Activated B cell treated with CpG ODN at 0.5 μM for 24 hours (primary cell): ENCODE measurements at regions not wholly inside any gene's neighbourhood (a gene's known extent, or its start where the extent isn't known, plus 50 kb on each side); places are given as distances from the start of the nearest gene placed in this dataset.

Experiments
- ATAC-seq: fragments of 200-7000 bp; cut with Tn5 transposase; one replicate; pipeline ENCODE4 v1.10.0; 2021; ENCODE audit warnings: low read depth, mild to moderate bottlenecking, moderate library complexity
- CTCF ChIA-PET: fragments of 350-600 bp; sonication (Branson Sonifier 250); formaldehyde crosslinking; loops from one replicate; lab custom pipeline; 2021; ENCODE audit warnings: antibody characterized with exemption; lab: Charles Lee
- POLR2A ChIA-PET: fragments of 350-600 bp; sonication (Branson Sonifier 250); formaldehyde crosslinking; loops from one replicate; lab custom pipeline; 2021; ENCODE audit warnings: antibody characterized with exemption; lab: Charles Lee
- DNase-seq: peaks from one replicate; pipeline ENCODE4 v3.0.0; 2022
- H3K27ac Mint-ChIP-seq: one replicate; pipeline ENCODE4 v1.8.0; 2020; ENCODE audit warnings: mixed read lengths
- H3K27me3 Mint-ChIP-seq: one replicate; pipeline ENCODE4 v1.8.0; 2021; ENCODE audit warnings: mixed read lengths
- H3K36me3 Mint-ChIP-seq: one replicate; pipeline ENCODE4 v1.8.0; 2021; ENCODE audit warnings: low read depth, mixed read lengths
- H3K4me1 Mint-ChIP-seq: one replicate; pipeline ENCODE4 v1.8.0; 2021; ENCODE audit warnings: mixed read lengths
- H3K4me3 Mint-ChIP-seq: one replicate; pipeline ENCODE4 v1.8.0; 2020; ENCODE audit warnings: mild to moderate bottlenecking, mixed read lengths
- H3K9me3 Mint-ChIP-seq: one replicate; pipeline ENCODE4 v1.8.0; 2020; ENCODE audit warnings: mixed read lengths
- intact Hi-C: fragments of 100-400 bp; cut with micrococcal nuclease; formaldehyde crosslinking; loops from one replicate; pipeline ENCODE4 v1.15.1; 2024
- TF ChIP-seq, protein P1 (sequence below): fragments of 200-600 bp; IDR thresholded peaks from one replicate; pipeline ENCODE4 v1.8.0; 2022; ENCODE audit warnings: antibody characterized with exemption, mild to moderate bottlenecking

DNA sequence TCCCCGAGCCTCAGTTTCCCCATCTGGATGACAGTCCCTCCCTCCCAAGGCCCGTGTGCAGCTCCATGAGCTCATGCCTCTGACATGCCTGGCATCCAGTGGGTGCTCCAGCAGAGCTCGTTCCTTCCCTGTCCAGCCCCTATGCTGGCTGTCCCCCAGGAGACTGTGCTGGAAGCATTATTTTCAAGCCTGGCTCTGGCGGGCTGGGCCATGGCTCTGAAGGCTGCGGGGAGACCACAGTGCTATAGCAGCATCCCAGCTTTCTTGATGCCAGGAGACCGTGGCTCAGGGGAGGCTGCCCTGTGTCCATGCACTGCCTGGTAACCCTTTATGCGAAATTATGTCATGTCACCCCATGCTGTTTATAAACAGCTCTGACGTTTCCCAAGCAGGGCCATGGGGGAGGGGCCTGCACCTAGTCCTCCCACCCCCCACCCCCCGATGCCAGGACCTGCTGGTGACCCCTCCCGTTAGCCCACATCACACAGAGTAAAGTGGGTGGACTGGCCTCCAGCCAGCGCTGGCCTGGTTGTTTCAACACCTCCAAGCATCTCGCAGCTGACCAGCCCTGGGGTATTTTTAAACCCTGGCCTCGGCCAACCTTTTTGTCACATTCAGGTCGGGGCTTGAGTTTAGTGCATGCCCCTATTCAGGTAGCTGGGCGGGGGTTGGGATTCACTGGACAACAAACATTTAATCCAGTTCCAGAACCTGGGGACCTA lies 105.9 kb upstream of the ZNF716 start:
- H3K27me3 Mint-ChIP-seq, result no peaks in the 10 kb centered on the region
- no peak overlapping the region for H3K27ac Mint-ChIP-seq
- intact Hi-C loops, result no loop called here
- TF ChIP-seq, protein P1, sequence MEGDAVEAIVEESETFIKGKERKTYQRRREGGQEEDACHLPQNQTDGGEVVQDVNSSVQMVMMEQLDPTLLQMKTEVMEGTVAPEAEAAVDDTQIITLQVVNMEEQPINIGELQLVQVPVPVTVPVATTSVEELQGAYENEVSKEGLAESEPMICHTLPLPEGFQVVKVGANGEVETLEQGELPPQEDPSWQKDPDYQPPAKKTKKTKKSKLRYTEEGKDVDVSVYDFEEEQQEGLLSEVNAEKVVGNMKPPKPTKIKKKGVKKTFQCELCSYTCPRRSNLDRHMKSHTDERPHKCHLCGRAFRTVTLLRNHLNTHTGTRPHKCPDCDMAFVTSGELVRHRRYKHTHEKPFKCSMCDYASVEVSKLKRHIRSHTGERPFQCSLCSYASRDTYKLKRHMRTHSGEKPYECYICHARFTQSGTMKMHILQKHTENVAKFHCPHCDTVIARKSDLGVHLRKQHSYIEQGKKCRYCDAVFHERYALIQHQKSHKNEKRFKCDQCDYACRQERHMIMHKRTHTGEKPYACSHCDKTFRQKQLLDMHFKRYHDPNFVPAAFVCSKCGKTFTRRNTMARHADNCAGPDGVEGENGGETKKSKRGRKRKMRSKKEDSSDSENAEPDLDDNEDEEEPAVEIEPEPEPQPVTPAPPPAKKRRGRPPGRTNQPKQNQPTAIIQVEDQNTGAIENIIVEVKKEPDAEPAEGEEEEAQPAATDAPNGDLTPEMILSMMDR, result no peak
- H3K36me3 Mint-ChIP-seq, result no peaks in the 10 kb centered on the region
- no peak overlapping the region for H3K4me3 Mint-ChIP-seq
- H3K9me3 Mint-ChIP-seq, result peaks cover 26% of the 10 kb centered on the region
- POLR2A ChIA-PET, result no interaction called here
- no peaks in the 10 kb centered on the region for H3K4me1 Mint-ChIP-seq
- ATAC-seq (no peak), DNase-seq (no peak)
- CTCF ChIA-PET, result no interaction called here

DNA sequence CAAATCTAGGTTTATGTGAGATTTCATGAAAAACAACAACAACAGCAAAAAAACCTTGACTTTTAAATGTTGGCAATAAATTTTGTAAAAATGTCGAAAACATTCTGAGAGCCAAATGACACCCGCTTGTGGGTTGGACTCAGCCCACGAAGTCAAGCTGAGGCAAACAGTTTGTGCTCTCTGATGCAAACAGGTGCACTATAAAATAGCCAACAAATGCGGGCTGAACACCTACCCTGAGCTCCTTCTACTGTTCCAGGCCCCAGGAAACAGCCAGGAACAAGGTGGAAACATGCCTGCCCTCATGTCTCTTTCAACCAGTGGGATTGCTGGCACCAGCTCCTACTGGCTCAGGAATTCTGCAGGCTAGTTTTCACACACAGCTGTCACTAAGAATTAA lies 105.0 kb upstream of the ZNF716 start:
- Mint-ChIP-seq H3K4me3 (no peak overlapping the region), H3K9me3 (peaks cover 28% of the 10 kb centered on the region), H3K27ac (no peak overlapping the region), H3K4me1 (no peaks in the 10 kb centered on the region), H3K27me3 (no peaks in the 10 kb centered on the region), H3K36me3 (no peaks in the 10 kb centered on the region)
- TF ChIP-seq, protein P1, result no peak
- intact Hi-C loops, result no loop called here
- no peak for DNase-seq
- ChIA-PET CTCF (no interaction called here), POLR2A (no interaction called here)
- no peak for ATAC-seq

DNA sequence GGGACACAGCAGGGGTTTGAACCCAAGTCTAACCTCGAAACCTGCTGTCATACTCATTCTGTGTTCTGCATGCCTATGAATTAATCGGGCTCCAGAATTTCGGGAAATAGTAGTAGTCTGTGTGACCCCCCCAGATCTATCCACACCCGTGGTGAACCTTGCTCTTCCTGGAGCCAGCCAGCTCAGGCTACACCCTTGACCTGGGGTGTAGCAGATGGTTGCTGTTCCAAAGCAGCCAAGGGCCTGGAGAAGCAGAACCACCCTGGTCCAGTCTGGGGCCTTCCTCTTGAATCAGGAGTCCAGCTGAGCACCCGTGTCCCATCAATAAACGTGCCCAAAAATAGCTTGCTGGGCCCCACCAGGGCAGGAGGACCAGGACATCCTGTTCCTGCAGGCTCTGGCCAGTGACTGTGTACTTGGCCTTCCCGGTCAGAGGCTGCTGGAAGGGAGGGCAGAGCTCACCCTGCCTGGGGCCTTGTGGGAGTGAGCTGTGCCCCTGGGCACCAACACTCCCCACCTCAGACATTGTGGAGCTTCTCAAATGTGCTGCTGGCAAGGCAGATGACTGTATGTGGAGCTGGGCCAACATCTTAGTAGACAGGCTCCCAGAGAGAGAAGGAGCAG lies 101.2 kb upstream of the ZNF716 start:
- Mint-ChIP-seq H3K9me3 (peaks cover 22% of the 10 kb centered on the region), H3K4me3 (no peak overlapping the region), H3K27ac (no peak overlapping the region), H3K4me1 (no peaks in the 10 kb centered on the region), H3K36me3 (no peaks in the 10 kb centered on the region), H3K27me3 (no peaks in the 10 kb centered on the region)
- TF ChIP-seq, protein P1, result no peak
- ATAC-seq (no peak), DNase-seq (no peak)
- intact Hi-C loops, result no loop called here
- ChIA-PET POLR2A (no interaction called here), CTCF (no interaction called here)

DNA sequence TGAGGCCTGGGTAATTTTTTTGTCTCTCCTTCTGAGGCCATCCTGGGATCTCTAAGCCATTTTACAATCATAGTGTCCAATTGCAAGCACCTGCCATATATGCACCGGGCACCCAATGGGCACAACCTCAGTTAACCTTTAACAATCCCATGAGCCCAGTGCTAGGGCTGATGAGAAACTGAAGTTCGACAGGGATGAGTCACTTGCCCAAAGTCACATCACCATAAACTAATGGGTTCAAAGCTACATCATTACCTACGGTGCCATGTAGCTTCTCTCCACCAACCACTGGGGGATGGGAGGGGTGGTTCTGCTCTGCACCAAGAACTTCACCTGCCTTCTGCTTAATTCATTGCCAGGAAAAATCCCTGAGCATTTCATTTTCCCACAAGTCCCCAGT lies 95.8 kb upstream of the ZNF716 start:
- DNase-seq, result no peak
- no peak overlapping the region for H3K4me3 Mint-ChIP-seq
- POLR2A ChIA-PET, result no interaction called here

DNA sequence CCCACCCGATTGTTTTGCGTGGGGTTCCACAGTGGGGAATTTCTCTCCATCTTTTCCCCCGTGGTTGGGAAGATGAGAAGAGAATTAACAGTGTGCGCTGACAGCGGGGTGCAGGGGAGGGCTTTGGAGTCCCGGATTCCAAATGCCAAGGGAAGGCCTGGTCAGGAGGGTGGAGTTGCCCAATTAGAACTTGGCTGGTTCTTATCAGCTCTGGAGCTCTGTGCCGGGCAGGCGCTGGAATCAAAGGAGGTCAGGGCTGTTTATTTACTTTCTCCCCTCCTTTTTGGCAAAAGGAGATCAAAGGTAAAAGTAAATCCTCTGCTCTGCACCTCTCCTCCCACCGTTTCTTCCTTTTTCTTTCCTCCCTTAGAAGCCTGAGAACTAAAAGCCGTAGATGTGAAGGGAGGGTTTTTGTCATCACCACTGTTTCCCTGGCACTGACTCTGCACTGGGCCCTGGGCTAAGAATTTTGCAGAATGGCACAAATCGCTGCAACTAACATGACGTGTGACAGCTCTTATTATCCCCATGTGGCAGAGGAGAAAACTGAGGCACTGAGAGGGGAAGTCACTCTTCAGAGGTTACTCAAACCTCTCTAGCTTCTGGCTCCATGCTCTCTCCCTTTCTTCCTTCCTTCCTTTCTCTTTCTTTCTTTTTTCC lies 95.2 kb upstream of the ZNF716 start:
- intact Hi-C loops, result no loop called here
- CTCF ChIA-PET, result no interaction called here
- Mint-ChIP-seq H3K9me3 (peaks cover 23% of the 10 kb centered on the region), H3K27ac (no peak overlapping the region), H3K27me3 (no peaks in the 10 kb centered on the region), H3K36me3 (no peaks in the 10 kb centered on the region), H3K4me3 (no peak overlapping the region), H3K4me1 (no peaks in the 10 kb centered on the region)
- POLR2A ChIA-PET, result no interaction called here
- DNase-seq (no peak), ATAC-seq (no peak)
- TF ChIP-seq, protein P1, result no peak

More for the DNA sequence above, 95.8 kb upstream of the ZNF716 start:
- no peak for ATAC-seq
- H3K27me3 Mint-ChIP-seq, result no peaks in the 10 kb centered on the region
- CTCF ChIA-PET, result no interaction called here
- H3K4me1 Mint-ChIP-seq, result no peaks in the 10 kb centered on the region
- H3K9me3 Mint-ChIP-seq, result peaks cover 23% of the 10 kb centered on the region
- no peaks in the 10 kb centered on the region for H3K36me3 Mint-ChIP-seq
- intact Hi-C loops, result no loop called here
- TF ChIP-seq, protein P1, result no peak
- no peak overlapping the region for H3K27ac Mint-ChIP-seq
